Type B pancreatic cell (in vitro differentiated cells): ENCODE measurements at regions not wholly inside any gene's neighbourhood (a gene's known extent, or its start where the extent isn't known, plus 50 kb on each side); places are given as distances from the start of the nearest gene placed in this dataset.

Source experiments
- DNase-seq: peaks from one replicate; pipeline ENCODE4 v3.0.0; 2021; ENCODE audit warnings: mixed read lengths; ENCODE audit not compliant: unreplicated experiment; ENCODE audit errors: extremely low spot score
- H3K27ac Mint-ChIP-seq: 2 replicates; pipeline ENCODE4 v1.8.0; 2021; ENCODE audit warnings: mild to moderate bottlenecking, mixed read lengths
- H3K27me3 Mint-ChIP-seq: 2 replicates; pipeline ENCODE4 v1.8.0; 2021; ENCODE audit warnings: mixed read lengths
- H3K36me3 Mint-ChIP-seq: 2 replicates; pipeline ENCODE4 v1.8.0; 2021; ENCODE audit warnings: mixed read lengths
- H3K4me1 Mint-ChIP-seq: one replicate; pipeline ENCODE4 v1.8.0; 2021; ENCODE audit warnings: mixed read lengths; ENCODE audit not compliant: unreplicated experiment
- H3K4me3 Mint-ChIP-seq: 2 replicates; pipeline ENCODE4 v1.8.0; 2021; ENCODE audit warnings: mild to moderate bottlenecking, mixed read lengths
- H3K9me3 Mint-ChIP-seq: 2 replicates; pipeline ENCODE4 v1.8.0; 2021; ENCODE audit warnings: mixed read lengths
- CTCF ChIP-seq: fragments of 200-600 bp; sonication (generic); conservative IDR thresholded peaks from 2 replicates; pipeline ENCODE4 v1.5.0; 2021; ENCODE audit warnings: antibody characterized with exemption, mild to moderate bottlenecking

GRCh38 chrX:38881066-38881465 lies 79.8 kb downstream of the MID1IP1 start:
- Mint-ChIP-seq H3K9me3 (peaks cover 4% of the 10 kb centered on the region), H3K27ac (no peak overlapping the region), H3K27me3 (no peaks in the 10 kb centered on the region), H3K36me3 (no peaks in the 10 kb centered on the region), H3K4me3 (no peak overlapping the region), H3K4me1 (no peaks in the 10 kb centered on the region)
- TF ChIP-seq CTCF = no peak
- DNase-seq = no peak

GRCh38 chrX:38881727-38882126 lies 80.5 kb downstream of the MID1IP1 start:
- DNase-seq = no peak
- H3K4me1 Mint-ChIP-seq = no peaks in the 10 kb centered on the region
- no peaks in the 10 kb centered on the region for H3K9me3 Mint-ChIP-seq
- no peak overlapping the region for H3K4me3 Mint-ChIP-seq
- H3K27me3 Mint-ChIP-seq = no peaks in the 10 kb centered on the region
- no peak overlapping the region for H3K27ac Mint-ChIP-seq
- H3K36me3 Mint-ChIP-seq = no peaks in the 10 kb centered on the region
- no peak for TF ChIP-seq CTCF

GRCh38 chrX:38882894-38883626 lies 81.8 kb downstream of the MID1IP1 start:
- TF ChIP-seq CTCF = no peak
- no peak overlapping the region for H3K4me3 Mint-ChIP-seq
- no peak for DNase-seq
- no peaks in the 10 kb centered on the region for H3K36me3 Mint-ChIP-seq
- H3K27me3 Mint-ChIP-seq = no peaks in the 10 kb centered on the region
- no peak overlapping the region for H3K27ac Mint-ChIP-seq
- no peaks in the 10 kb centered on the region for H3K9me3 Mint-ChIP-seq
- H3K4me1 Mint-ChIP-seq = no peaks in the 10 kb centered on the region

GRCh38 chrX:38886112-38886511 lies 84.9 kb downstream of the MID1IP1 start:
- no peak overlapping the region for H3K4me3 Mint-ChIP-seq
- H3K27ac Mint-ChIP-seq = no peak overlapping the region
- H3K4me1 Mint-ChIP-seq = no peaks in the 10 kb centered on the region
- DNase-seq = no peak
- no peaks in the 10 kb centered on the region for H3K9me3 Mint-ChIP-seq
- no peaks in the 10 kb centered on the region for H3K36me3 Mint-ChIP-seq
- no peak for TF ChIP-seq CTCF
- no peaks in the 10 kb centered on the region for H3K27me3 Mint-ChIP-seq

- DNase-seq = no peak
- H3K27me3 Mint-ChIP-seq = no peaks in the 10 kb centered on the region
- TF ChIP-seq CTCF = no peak
- H3K4me3 Mint-ChIP-seq = no peak overlapping the region
- H3K4me1 Mint-ChIP-seq = peaks cover 6% of the 10 kb centered on the region
- peaks cover 4% of the 10 kb centered on the region for H3K9me3 Mint-ChIP-seq
- no peaks in the 10 kb centered on the region for H3K36me3 Mint-ChIP-seq
- H3K27ac Mint-ChIP-seq = no peak overlapping the region
Observed at GRCh38 chrX:38887222-38887621, 86.0 kb downstream of the MID1IP1 start.
